ENCODE measurements at regions not wholly inside any gene's neighbourhood (a gene's known extent, or its start where the extent isn't known, plus 50 kb on each side); places are given as distances from the start of the nearest gene placed in this dataset.
A peak's percentile ranks its signal among the peaks of the same experiment; 100 is the strongest.

GRCh38 chr9:105912863-105913516 lies 218.6 kb downstream of the TMEM38B start:
- Histone ChIP-seq H3K23me2 (ENCODE audit: insufficient read length, low read depth, low read length, poor library complexity, severe bottlenecking) (no peaks in the 10 kb centered on the region), H3K4me2 (ENCODE audit: insufficient read depth, insufficient read length, low read length) (no peak overlapping the region), H2BK120ac (ENCODE audit: low read depth, low read length, poor library complexity, severe bottlenecking) (no peak overlapping the region), H2BK15ac (ENCODE audit: low read depth, low read length) (no peak overlapping the region), H3K4ac (ENCODE audit: low read depth, low read length) (no peak overlapping the region), H2BK12ac (ENCODE audit: insufficient read length, low read depth, low read length) (peak overlapping the region; percentile 38), H2BK5ac (ENCODE audit: insufficient read length, low read length) (no peak overlapping the region), H4K20me1 (ENCODE audit: control insufficient read depth, insufficient read depth, insufficient read length) (no peaks in the 10 kb centered on the region), H3K27me3 (ENCODE audit: insufficient read depth, low read length) (no peaks in the 10 kb centered on the region), H3K9ac (ENCODE audit: extremely low read depth, insufficient read length, low read length) (no peak overlapping the region), H3K9me3 (ENCODE audit: control insufficient read depth, low read depth, low read length) (no peaks in the 10 kb centered on the region), H3K79me2 (ENCODE audit: insufficient read depth, low read length) (no peaks in the 10 kb centered on the region), H3K27ac (ENCODE audit: insufficient read length, low read depth, low read length) (no peak overlapping the region), H4K8ac (replicated peaks; ENCODE audit: insufficient read length, low read depth, low read length) (no peak overlapping the region), H4K5ac (ENCODE audit: insufficient read length, low read depth, low read length) (no peak overlapping the region), H3K79me1 (ENCODE audit: insufficient read depth, low read depth, low read length, poor library complexity, severe bottlenecking) (no peaks in the 10 kb centered on the region), H3K14ac (ENCODE audit: insufficient read depth, low read length) (no peak overlapping the region), H4K91ac (ENCODE audit: insufficient read length, low read depth, low read length) (no peak overlapping the region), H2BK20ac (ENCODE audit: low read depth, low read length, poor library complexity, severe bottlenecking) (no peak overlapping the region), H3K23ac (ENCODE audit: insufficient read length, low read depth, low read length) (no peak overlapping the region), H3K56ac (ENCODE audit: insufficient read length, low read depth, low read length) (no peak overlapping the region), H2AFZ (ENCODE audit: low read length) (no peak overlapping the region), H3K4me1 (ENCODE audit: insufficient read depth, low read length) (peaks cover 14% of the 10 kb centered on the region; the same call in 1 of the 2 replicates), H3K18ac (ENCODE audit: insufficient read length, low read depth, low read length) (no peak overlapping the region), H3T11ph (ENCODE audit: low read length) (no peak overlapping the region), H2AK5ac (ENCODE audit: insufficient read length, low read length) (no peak overlapping the region)
- no peak for TF ChIP-seq CTCF (conservative IDR thresholded peaks at IDR 0.05)
- no peaks in the 10 kb centered on the region for H3K27me3 Mint-ChIP-seq (ENCODE audit: low read depth)
- peak overlapping the region in 2 of 3 experiments; percentile 82 to 85; a peak in 5 of 7 replicates for H3K27ac Mint-ChIP-seq
- H3K36me3 Mint-ChIP-seq (ENCODE audit: insufficient read depth in 1 of 3, low read depth in 3 of 3): peaks cover 0 to 13% (median 5%) of the 10 kb centered on the region in 3 experiments; a peak in 4 of 7 replicates
- peaks cover 45 to 55% of the 10 kb centered on the region in 2 experiments for H3K4me1 Mint-ChIP-seq
- no peak for DNase-seq
- no peak overlapping the region for H3K4me3 Mint-ChIP-seq
- no CpG with 5 or more reads among the region's 8 CpGs for WGBS (ENCODE audit: extremely low coverage, insufficient read length, low lambda C conversion rate)
- peaks cover 6 to 7% of the 10 kb centered on the region in 2 experiments; a peak in 3 of 5 replicates for H3K9me3 Mint-ChIP-seq

All from H9 (cell line).